Activated naive CD8-positive, alpha-beta T cell treated with anti-CD3 and anti-CD28 coated beads, Interleukin-2, amount 10 ng/mL, durations not matched to agents 7 days and 5 days (primary cell): ENCODE measurements at regions not wholly inside any gene's neighbourhood (a gene's known extent, or its start where the extent isn't known, plus 50 kb on each side); places are given as distances from the start of the nearest gene placed in this dataset.

ENCODE experiments used
- ATAC-seq: fragments of 150-1000 bp; cut with Tn5 transposase; one replicate; pipeline ENCODE4 v1.10.0; 2021; ENCODE audit warnings: low read depth, moderate library complexity
- POLR2A ChIA-PET: fragments of 350-600 bp; sonication (Branson Sonifier 250); formaldehyde crosslinking; loops from one replicate; lab custom pipeline; 2021; ENCODE audit warnings: antibody characterized with exemption; lab: Charles Lee
- DNase-seq: peaks from one replicate; pipeline ENCODE4 v3.0.0; 2021
- H3K27ac Mint-ChIP-seq: one replicate; pipeline ENCODE4 v1.8.0; 2022; ENCODE audit warnings: mild to moderate bottlenecking, mixed read lengths
- H3K27me3 Mint-ChIP-seq: one replicate; pipeline ENCODE4 v1.8.0; 2022; ENCODE audit warnings: mild to moderate bottlenecking, moderate library complexity, mixed read lengths
- H3K36me3 Mint-ChIP-seq: one replicate; pipeline ENCODE4 v1.8.0; 2021; ENCODE audit warnings: mild to moderate bottlenecking, mixed read lengths
- H3K4me1 Mint-ChIP-seq: one replicate; pipeline ENCODE4 v1.8.0; 2021; ENCODE audit warnings: mixed read lengths
- H3K4me3 Mint-ChIP-seq: one replicate; pipeline ENCODE4 v1.8.0; 2022; ENCODE audit warnings: mild to moderate bottlenecking, moderate library complexity, mixed read lengths
- H3K9me3 Mint-ChIP-seq: one replicate; pipeline ENCODE4 v1.8.0; 2021; ENCODE audit warnings: mixed read lengths

- H3K4me3 Mint-ChIP-seq = no peak overlapping the region
- POLR2A ChIA-PET = no interaction called here
- peaks cover 16% of the 10 kb centered on the region for H3K4me1 Mint-ChIP-seq
- ATAC-seq = no peak
- peaks cover 2% of the 10 kb centered on the region for H3K9me3 Mint-ChIP-seq
- peaks cover 9% of the 10 kb centered on the region for H3K36me3 Mint-ChIP-seq
- H3K27ac Mint-ChIP-seq = no peak overlapping the region
- DNase-seq = no peak
- H3K27me3 Mint-ChIP-seq = peaks cover 16% of the 10 kb centered on the region
Observed at GRCh38 chr2:8426550-8426949, 255.3 kb upstream of the ID2 start.

GRCh38 chr2:8427211-8427610 lies 254.6 kb upstream of the ID2 start:
- Mint-ChIP-seq H3K36me3 (peaks cover 9% of the 10 kb centered on the region), H3K27me3 (peaks cover 14% of the 10 kb centered on the region), H3K4me3 (no peak overlapping the region), H3K4me1 (peaks cover 14% of the 10 kb centered on the region), H3K9me3 (peaks cover 2% of the 10 kb centered on the region), H3K27ac (no peak overlapping the region)
- DNase-seq = no peak
- POLR2A ChIA-PET = no interaction called here
- ATAC-seq = no peak

- Mint-ChIP-seq H3K27ac (no peak overlapping the region), H3K4me1 (peaks cover 24% of the 10 kb centered on the region)
- ATAC-seq = no peak
Observed at GRCh38 chr2:8430628-8431027, 251.2 kb upstream of the ID2 start.

GRCh38 chr2:8431446-8432125 lies 250.3 kb upstream of the ID2 start:
- Mint-ChIP-seq H3K27me3 (no peaks in the 10 kb centered on the region), H3K4me3 (peak overlapping the region; percentile 3), H3K9me3 (no peaks in the 10 kb centered on the region), H3K4me1 (peaks cover 21% of the 10 kb centered on the region), H3K36me3 (peaks cover 9% of the 10 kb centered on the region), H3K27ac (no peak overlapping the region)
- no peak for DNase-seq
- ATAC-seq = no peak
- POLR2A ChIA-PET = no interaction called here

More at GRCh38 chr2:8430628-8431027, 251.2 kb upstream of the ID2 start:
- H3K9me3 Mint-ChIP-seq = no peaks in the 10 kb centered on the region
- peaks cover 13% of the 10 kb centered on the region for H3K36me3 Mint-ChIP-seq
- H3K4me3 Mint-ChIP-seq = no peak overlapping the region
- POLR2A ChIA-PET = no interaction called here
- H3K27me3 Mint-ChIP-seq = no peaks in the 10 kb centered on the region
- no peak for DNase-seq

GRCh38 chr2:8432706-8433336 lies 249.0 kb upstream of the ID2 start:
- ATAC-seq (no peak), DNase-seq (no peak)
- Mint-ChIP-seq H3K36me3 (peaks cover 13% of the 10 kb centered on the region), H3K9me3 (no peaks in the 10 kb centered on the region), H3K27me3 (no peaks in the 10 kb centered on the region), H3K27ac (peak overlapping the region; percentile 89), H3K4me3 (peak overlapping the region; percentile 67), H3K4me1 (peaks cover 21% of the 10 kb centered on the region)
- POLR2A ChIA-PET = interaction anchor here (1.0 kb wide), 1 partner anchor 252 kb away, joined by 3 read pairs; no protein-coding TSS in a partner anchor

- POLR2A ChIA-PET = interaction anchor here (1.0 kb wide), 1 partner anchor 251 kb away, joined by 3 read pairs; no protein-coding TSS in a partner anchor
- no peaks in the 10 kb centered on the region for H3K9me3 Mint-ChIP-seq
- no peaks in the 10 kb centered on the region for H3K27me3 Mint-ChIP-seq
- DNase-seq = no peak
- peaks cover 13% of the 10 kb centered on the region for H3K36me3 Mint-ChIP-seq
- peak overlapping the region; percentile 37 for H3K4me3 Mint-ChIP-seq
- no peak for ATAC-seq
- peaks cover 22% of the 10 kb centered on the region for H3K4me1 Mint-ChIP-seq
- H3K27ac Mint-ChIP-seq = peak overlapping the region; percentile 72
Observed at GRCh38 chr2:8433390-8433789, 248.5 kb upstream of the ID2 start.

GRCh38 chr2:8435608-8436007 lies 246.2 kb upstream of the ID2 start:
- H3K27ac Mint-ChIP-seq = no peak overlapping the region
- no peak overlapping the region for H3K4me3 Mint-ChIP-seq
- no peaks in the 10 kb centered on the region for H3K9me3 Mint-ChIP-seq
- ATAC-seq (no peak), DNase-seq (no peak)
- peaks cover 16% of the 10 kb centered on the region for H3K36me3 Mint-ChIP-seq
- H3K4me1 Mint-ChIP-seq = peaks cover 35% of the 10 kb centered on the region
- POLR2A ChIA-PET = no interaction called here
- H3K27me3 Mint-ChIP-seq = no peaks in the 10 kb centered on the region

- H3K27me3 Mint-ChIP-seq = no peaks in the 10 kb centered on the region
- POLR2A ChIA-PET = no interaction called here
- no peak overlapping the region for H3K27ac Mint-ChIP-seq
- no peak overlapping the region for H3K4me3 Mint-ChIP-seq
- peaks cover 35% of the 10 kb centered on the region for H3K4me1 Mint-ChIP-seq
- DNase-seq (no peak), ATAC-seq (no peak)
- no peaks in the 10 kb centered on the region for H3K9me3 Mint-ChIP-seq
- H3K36me3 Mint-ChIP-seq = peaks cover 14% of the 10 kb centered on the region
Observed at GRCh38 chr2:8436585-8436984, 245.3 kb upstream of the ID2 start.

- ATAC-seq = no peak
- H3K27ac Mint-ChIP-seq = no peak overlapping the region
- H3K36me3 Mint-ChIP-seq = peaks cover 15% of the 10 kb centered on the region
- no peak overlapping the region for H3K4me3 Mint-ChIP-seq
- no peaks in the 10 kb centered on the region for H3K27me3 Mint-ChIP-seq
- POLR2A ChIA-PET = no interaction called here
- H3K4me1 Mint-ChIP-seq = peaks cover 42% of the 10 kb centered on the region
- no peaks in the 10 kb centered on the region for H3K9me3 Mint-ChIP-seq
- no peak for DNase-seq
Observed at GRCh38 chr2:8437228-8437948, 244.5 kb upstream of the ID2 start.

- Mint-ChIP-seq H3K9me3 (no peaks in the 10 kb centered on the region), H3K4me1 (peaks cover 41% of the 10 kb centered on the region), H3K36me3 (peaks cover 13% of the 10 kb centered on the region), H3K27me3 (no peaks in the 10 kb centered on the region), H3K27ac (no peak overlapping the region), H3K4me3 (no peak overlapping the region)
- POLR2A ChIA-PET = interaction anchor here (1.0 to 1.9 kb wide), 2 partner anchors 35 to 244 kb away, joined by 3 to 6 read pairs; partner anchors contain the start of gene ID2
- ATAC-seq (no peak), DNase-seq (no peak)
Observed at GRCh38 chr2:8437949-8438400, 243.9 kb upstream of the ID2 start.

GRCh38 chr2:8438476-8438875 lies 243.4 kb upstream of the ID2 start:
- DNase-seq (peak; percentile 43), ATAC-seq (peak; percentile 90)
- POLR2A ChIA-PET = interaction anchor here (1.0 to 1.9 kb wide), 2 partner anchors 35 to 243 kb away, joined by 3 to 6 read pairs; partner anchors contain the start of gene ID2
- Mint-ChIP-seq H3K27ac (peak overlapping the region; percentile 90), H3K4me1 (peaks cover 40% of the 10 kb centered on the region), H3K27me3 (peaks cover 5% of the 10 kb centered on the region), H3K9me3 (no peaks in the 10 kb centered on the region), H3K4me3 (no peak overlapping the region), H3K36me3 (peaks cover 15% of the 10 kb centered on the region)

- Mint-ChIP-seq H3K9me3 (no peaks in the 10 kb centered on the region), H3K4me3 (no peak overlapping the region), H3K4me1 (peaks cover 37% of the 10 kb centered on the region), H3K27ac (peak overlapping the region; percentile 90), H3K36me3 (peaks cover 15% of the 10 kb centered on the region), H3K27me3 (peaks cover 7% of the 10 kb centered on the region)
- DNase-seq = no peak
- no peak for ATAC-seq
- POLR2A ChIA-PET = interaction anchor here (1.0 to 1.9 kb wide), 2 partner anchors 34 to 243 kb away, joined by 3 to 6 read pairs; partner anchors contain the start of gene ID2
Observed at GRCh38 chr2:8438996-8439395, 242.9 kb upstream of the ID2 start.

- H3K4me1 Mint-ChIP-seq = peaks cover 36% of the 10 kb centered on the region
- H3K9me3 Mint-ChIP-seq = no peaks in the 10 kb centered on the region
- POLR2A ChIA-PET = no interaction called here
- H3K4me3 Mint-ChIP-seq = no peak overlapping the region
- DNase-seq (no peak), ATAC-seq (no peak)
- H3K36me3 Mint-ChIP-seq = peaks cover 14% of the 10 kb centered on the region
- H3K27ac Mint-ChIP-seq = no peak overlapping the region
- peaks cover 14% of the 10 kb centered on the region for H3K27me3 Mint-ChIP-seq
Observed at GRCh38 chr2:8440029-8440778, 241.7 kb upstream of the ID2 start.
